ENCODE measurements at regions not wholly inside any gene's neighbourhood (a gene's known extent, or its start where the extent isn't known, plus 50 kb on each side); places are given as distances from the start of the nearest gene placed in this dataset.

DNA sequence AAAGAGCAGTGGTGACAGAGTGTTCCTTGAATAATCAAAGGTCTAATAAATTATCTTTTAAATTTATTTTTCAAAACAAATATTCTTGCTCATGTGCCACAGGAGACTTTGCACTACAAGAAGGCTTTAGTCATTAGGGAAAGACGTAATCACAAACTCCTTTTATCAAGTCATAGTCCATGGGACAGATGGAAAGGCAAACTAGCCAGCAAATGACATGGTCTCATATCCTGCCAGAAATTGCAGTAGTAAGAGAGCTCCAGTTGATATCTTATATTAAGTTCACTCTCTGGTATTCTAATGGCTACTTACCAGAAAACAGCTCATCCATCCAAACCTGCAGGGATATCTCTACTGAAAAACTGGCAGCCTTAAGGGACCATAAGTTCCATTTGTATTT, 225.0 kb upstream of the TP63 start:
- TF ChIP-seq EP300 (IDR thresholded peaks at IDR 0.05; ENCODE audit: borderline replicate concordance in 1 of 2, control insufficient read depth in 1 of 2, low read depth in 2 of 2, low read length in 2 of 2) (no peak), DPF2 (IDR thresholded peaks at IDR 0.05) (no peak), FOXM1 (IDR thresholded peaks at IDR 0.05; ENCODE audit: low read depth, low read length) (no peak), RAD21 (IDR thresholded peaks at IDR 0.05; ENCODE audit: insufficient read depth, low read depth, low read length) (no peak), RFX5 (IDR thresholded peaks at IDR 0.05; ENCODE audit: low read depth, low read length) (no peak), MYC (IDR thresholded peaks at IDR 0.05; ENCODE audit: insufficient read depth, insufficient read length, insufficient replicate concordance, low read length, severe bottlenecking) (no peak), NR2C1 (IDR thresholded peaks at IDR 0.05) (no peak)
- TF ChIP-seq, protein P1, sequence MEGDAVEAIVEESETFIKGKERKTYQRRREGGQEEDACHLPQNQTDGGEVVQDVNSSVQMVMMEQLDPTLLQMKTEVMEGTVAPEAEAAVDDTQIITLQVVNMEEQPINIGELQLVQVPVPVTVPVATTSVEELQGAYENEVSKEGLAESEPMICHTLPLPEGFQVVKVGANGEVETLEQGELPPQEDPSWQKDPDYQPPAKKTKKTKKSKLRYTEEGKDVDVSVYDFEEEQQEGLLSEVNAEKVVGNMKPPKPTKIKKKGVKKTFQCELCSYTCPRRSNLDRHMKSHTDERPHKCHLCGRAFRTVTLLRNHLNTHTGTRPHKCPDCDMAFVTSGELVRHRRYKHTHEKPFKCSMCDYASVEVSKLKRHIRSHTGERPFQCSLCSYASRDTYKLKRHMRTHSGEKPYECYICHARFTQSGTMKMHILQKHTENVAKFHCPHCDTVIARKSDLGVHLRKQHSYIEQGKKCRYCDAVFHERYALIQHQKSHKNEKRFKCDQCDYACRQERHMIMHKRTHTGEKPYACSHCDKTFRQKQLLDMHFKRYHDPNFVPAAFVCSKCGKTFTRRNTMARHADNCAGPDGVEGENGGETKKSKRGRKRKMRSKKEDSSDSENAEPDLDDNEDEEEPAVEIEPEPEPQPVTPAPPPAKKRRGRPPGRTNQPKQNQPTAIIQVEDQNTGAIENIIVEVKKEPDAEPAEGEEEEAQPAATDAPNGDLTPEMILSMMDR (IDR thresholded peaks at IDR 0.05 in 2 of 3, conservative IDR thresholded peaks at IDR 0.05 in 1 of 3; ENCODE audit: control insufficient read depth in 2 of 3, extremely low read depth in 1 of 3, insufficient read depth in 1 of 3, low read depth in 3 of 3, low read length in 3 of 3) = no peak

Data from GM12878 (cell line).